ENCODE measurements at regions not wholly inside any gene's neighbourhood (a gene's known extent, or its start where the extent isn't known, plus 50 kb on each side); places are given as distances from the start of the nearest gene placed in this dataset.

DNA sequence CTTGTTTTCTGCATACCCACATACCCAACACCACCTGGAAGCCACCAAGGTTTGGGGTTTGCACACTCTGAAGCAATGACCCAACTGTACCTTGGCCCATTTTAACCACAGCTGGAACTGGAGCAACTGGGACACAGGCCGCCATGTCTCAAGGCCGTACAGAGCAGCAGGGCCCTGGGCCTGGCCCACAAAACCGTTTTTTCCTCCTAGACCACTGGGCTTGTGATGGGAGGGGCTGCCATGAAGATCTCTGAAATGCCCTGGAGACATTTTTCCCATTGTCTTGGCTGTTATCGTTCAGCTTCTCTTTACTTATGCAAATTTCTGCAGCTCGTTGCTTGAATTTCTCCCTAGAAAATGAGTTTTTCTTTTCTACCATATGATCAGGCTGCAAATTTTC is 96.7 kb upstream of the PLEKHA5 start:
- TF ChIP-seq, protein P1, sequence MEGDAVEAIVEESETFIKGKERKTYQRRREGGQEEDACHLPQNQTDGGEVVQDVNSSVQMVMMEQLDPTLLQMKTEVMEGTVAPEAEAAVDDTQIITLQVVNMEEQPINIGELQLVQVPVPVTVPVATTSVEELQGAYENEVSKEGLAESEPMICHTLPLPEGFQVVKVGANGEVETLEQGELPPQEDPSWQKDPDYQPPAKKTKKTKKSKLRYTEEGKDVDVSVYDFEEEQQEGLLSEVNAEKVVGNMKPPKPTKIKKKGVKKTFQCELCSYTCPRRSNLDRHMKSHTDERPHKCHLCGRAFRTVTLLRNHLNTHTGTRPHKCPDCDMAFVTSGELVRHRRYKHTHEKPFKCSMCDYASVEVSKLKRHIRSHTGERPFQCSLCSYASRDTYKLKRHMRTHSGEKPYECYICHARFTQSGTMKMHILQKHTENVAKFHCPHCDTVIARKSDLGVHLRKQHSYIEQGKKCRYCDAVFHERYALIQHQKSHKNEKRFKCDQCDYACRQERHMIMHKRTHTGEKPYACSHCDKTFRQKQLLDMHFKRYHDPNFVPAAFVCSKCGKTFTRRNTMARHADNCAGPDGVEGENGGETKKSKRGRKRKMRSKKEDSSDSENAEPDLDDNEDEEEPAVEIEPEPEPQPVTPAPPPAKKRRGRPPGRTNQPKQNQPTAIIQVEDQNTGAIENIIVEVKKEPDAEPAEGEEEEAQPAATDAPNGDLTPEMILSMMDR (conservative IDR thresholded peaks at IDR 0.05; ENCODE audit: low read depth, low read length), result no peak
- no peak for TF ChIP-seq EZH2 (IDR thresholded peaks at IDR 0.05; ENCODE audit: low read length, unreplicated experiment)

All from PC-3 (cell line).